Activated T-helper 17 cell treated with anti-CD3 and anti-CD28 coated beads, Interleukin-2, amount 50 U/mL, for 72 hours (primary cell): ENCODE measurements at regions not wholly inside any gene's neighbourhood (a gene's known extent, or its start where the extent isn't known, plus 50 kb on each side); places are given as distances from the start of the nearest gene placed in this dataset.
A peak's percentile ranks its signal among the peaks of the same experiment; 100 is the strongest.

Experiments
- ATAC-seq: fragments of 150-1000 bp; cut with Tn5 transposase; replicated peaks from 2 replicates; pipeline ENCODE4 v1.10.0; 2021; ENCODE audit warnings: mild to moderate bottlenecking, moderate library complexity
- H3K27ac Mint-ChIP-seq: one replicate; pipeline ENCODE4 v1.8.0; 2022; ENCODE audit warnings: mixed read lengths
- H3K27me3 Mint-ChIP-seq: one replicate; pipeline ENCODE4 v1.8.0; 2022; ENCODE audit warnings: mixed read lengths
- H3K36me3 Mint-ChIP-seq: one replicate; pipeline ENCODE4 v1.8.0; 2022; ENCODE audit warnings: low read depth, mild to moderate bottlenecking, mixed read lengths
- H3K4me1 Mint-ChIP-seq: one replicate; pipeline ENCODE4 v1.8.0; 2022; ENCODE audit warnings: mixed read lengths
- H3K4me3 Mint-ChIP-seq: one replicate; pipeline ENCODE4 v1.8.0; 2022; ENCODE audit warnings: mild to moderate bottlenecking, mixed read lengths
- H3K9me3 Mint-ChIP-seq: one replicate; pipeline ENCODE4 v1.8.0; 2022; ENCODE audit warnings: mixed read lengths

- H3K4me1 Mint-ChIP-seq: peaks cover 5% of the 10 kb centered on the region
- H3K4me3 Mint-ChIP-seq: no peak overlapping the region
- no peak for ATAC-seq
- no peaks in the 10 kb centered on the region for H3K36me3 Mint-ChIP-seq
- H3K27ac Mint-ChIP-seq: no peak overlapping the region
- no peaks in the 10 kb centered on the region for H3K9me3 Mint-ChIP-seq
- H3K27me3 Mint-ChIP-seq: no peaks in the 10 kb centered on the region
These were observed 177.6 kb downstream of the HHIPL2 start for GRCh38 chr1:222370081-222370912.

DNA sequence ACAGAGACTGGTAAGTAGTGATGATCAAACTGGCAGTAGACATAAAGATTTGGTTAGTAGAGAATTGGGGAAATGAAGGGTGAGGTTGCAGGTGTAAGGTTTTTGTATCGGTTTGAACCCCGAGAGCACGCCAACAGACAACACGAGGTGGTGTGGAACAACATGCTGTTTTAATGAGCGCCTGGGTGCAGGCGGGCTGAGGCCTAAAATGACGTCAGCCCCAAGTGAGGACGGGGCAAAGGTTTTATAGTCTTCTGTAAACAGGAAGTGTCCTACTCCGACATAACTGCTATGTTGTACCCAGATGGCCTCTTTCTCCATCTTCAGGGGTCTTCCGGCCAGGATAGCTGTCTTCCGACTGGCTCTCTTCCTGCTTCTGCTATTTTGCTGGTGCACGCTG is 178.8 kb downstream of the HHIPL2 start:
- H3K27ac Mint-ChIP-seq: no peak overlapping the region
- no peaks in the 10 kb centered on the region for H3K36me3 Mint-ChIP-seq
- no peak for ATAC-seq
- H3K4me1 Mint-ChIP-seq: peaks cover 5% of the 10 kb centered on the region
- no peak overlapping the region for H3K4me3 Mint-ChIP-seq
- H3K9me3 Mint-ChIP-seq: no peaks in the 10 kb centered on the region
- H3K27me3 Mint-ChIP-seq: no peaks in the 10 kb centered on the region

DNA sequence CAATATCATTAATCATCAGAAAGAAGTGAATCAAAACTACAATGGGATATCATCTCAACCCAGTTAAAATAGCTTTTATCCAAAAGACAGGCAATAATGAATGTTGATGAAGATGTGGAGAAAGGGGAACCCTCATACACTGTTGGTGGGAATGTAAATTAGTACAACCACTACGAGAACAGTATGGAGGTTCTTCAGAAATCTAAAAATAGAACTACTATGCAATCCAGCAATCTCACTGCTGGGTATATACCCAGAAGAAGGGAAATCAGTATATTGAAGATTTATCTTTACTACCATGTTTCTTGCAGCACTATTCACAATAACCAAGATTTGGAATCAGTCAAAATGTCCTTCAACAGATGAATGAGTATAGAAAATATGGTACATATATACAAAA is 189.8 kb downstream of the HHIPL2 start:
- Mint-ChIP-seq H3K4me1 (no peaks in the 10 kb centered on the region), H3K9me3 (no peaks in the 10 kb centered on the region), H3K27ac (no peak overlapping the region), H3K36me3 (no peaks in the 10 kb centered on the region), H3K27me3 (no peaks in the 10 kb centered on the region), H3K4me3 (no peak overlapping the region)
- no peak for ATAC-seq

DNA sequence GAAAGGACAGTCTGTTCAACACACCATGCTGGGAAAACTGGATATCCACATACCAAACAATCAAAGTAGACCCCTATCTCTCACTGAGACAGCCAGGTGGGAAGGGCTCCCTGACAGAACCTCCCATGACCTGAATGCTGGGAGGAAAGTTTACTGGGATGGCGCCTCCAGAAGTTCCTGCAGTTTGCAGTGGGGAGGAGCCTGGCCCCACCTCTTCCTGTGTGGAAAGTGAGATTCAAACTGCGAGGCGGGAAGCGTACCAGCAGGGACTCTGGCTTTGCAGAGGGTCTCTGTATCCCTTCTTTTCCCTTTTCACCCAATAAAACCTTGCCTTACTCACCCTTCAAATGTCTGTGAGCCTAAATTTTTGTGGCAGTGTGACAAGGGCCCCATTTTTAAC is 190.7 kb downstream of the HHIPL2 start:
- H3K27me3 Mint-ChIP-seq: no peaks in the 10 kb centered on the region
- H3K9me3 Mint-ChIP-seq: no peaks in the 10 kb centered on the region
- no peak overlapping the region for H3K27ac Mint-ChIP-seq
- ATAC-seq: no peak
- H3K4me3 Mint-ChIP-seq: no peak overlapping the region
- H3K4me1 Mint-ChIP-seq: no peaks in the 10 kb centered on the region
- H3K36me3 Mint-ChIP-seq: no peaks in the 10 kb centered on the region

GRCh38 chr1:222347627-222348026 is 200.3 kb downstream of the HHIPL2 start:
- Mint-ChIP-seq H3K4me3 (no peak overlapping the region), H3K27ac (no peak overlapping the region), H3K27me3 (peaks cover 9% of the 10 kb centered on the region), H3K4me1 (no peaks in the 10 kb centered on the region), H3K9me3 (peaks cover 4% of the 10 kb centered on the region), H3K36me3 (no peaks in the 10 kb centered on the region)
- ATAC-seq: no peak

DNA sequence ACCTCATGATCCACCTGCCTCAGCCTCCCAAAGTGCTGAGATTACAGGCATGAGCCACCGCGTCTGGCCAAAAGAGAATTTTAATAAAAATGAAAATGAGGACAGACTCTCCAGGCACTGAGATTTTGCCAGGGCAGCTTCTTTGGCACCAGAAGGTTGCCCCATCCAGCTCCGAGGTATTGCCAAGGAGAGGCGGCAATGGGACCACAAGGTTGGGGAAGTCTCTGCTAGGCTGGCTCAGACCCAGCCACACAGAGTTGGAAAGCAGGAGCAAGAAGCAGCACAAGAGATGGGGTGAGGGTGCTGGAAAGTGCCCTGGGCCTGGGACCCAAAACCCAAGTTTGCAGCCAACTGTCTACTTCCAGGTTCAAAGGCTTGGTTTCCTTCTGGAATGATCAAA is 200.9 kb downstream of the HHIPL2 start:
- Mint-ChIP-seq H3K27ac (no peak overlapping the region), H3K4me1 (no peaks in the 10 kb centered on the region), H3K9me3 (peaks cover 4% of the 10 kb centered on the region), H3K36me3 (no peaks in the 10 kb centered on the region), H3K27me3 (peaks cover 9% of the 10 kb centered on the region), H3K4me3 (no peak overlapping the region)
- no peak for ATAC-seq

- no peaks in the 10 kb centered on the region for H3K9me3 Mint-ChIP-seq
- no peak overlapping the region for H3K4me3 Mint-ChIP-seq
- no peaks in the 10 kb centered on the region for H3K27me3 Mint-ChIP-seq
- H3K4me1 Mint-ChIP-seq: no peaks in the 10 kb centered on the region
- H3K27ac Mint-ChIP-seq: no peak overlapping the region
- peak; percentile 63 for ATAC-seq
- no peaks in the 10 kb centered on the region for H3K36me3 Mint-ChIP-seq
These were observed 208.4 kb downstream of the HHIPL2 start for GRCh38 chr1:222339376-222339947.

- Mint-ChIP-seq H3K4me1 (no peaks in the 10 kb centered on the region), H3K36me3 (no peaks in the 10 kb centered on the region), H3K27ac (no peak overlapping the region), H3K4me3 (no peak overlapping the region), H3K27me3 (no peaks in the 10 kb centered on the region), H3K9me3 (no peaks in the 10 kb centered on the region)
- ATAC-seq: no peak
These were observed 212.3 kb downstream of the HHIPL2 start for GRCh38 chr1:222335586-222335985.

DNA sequence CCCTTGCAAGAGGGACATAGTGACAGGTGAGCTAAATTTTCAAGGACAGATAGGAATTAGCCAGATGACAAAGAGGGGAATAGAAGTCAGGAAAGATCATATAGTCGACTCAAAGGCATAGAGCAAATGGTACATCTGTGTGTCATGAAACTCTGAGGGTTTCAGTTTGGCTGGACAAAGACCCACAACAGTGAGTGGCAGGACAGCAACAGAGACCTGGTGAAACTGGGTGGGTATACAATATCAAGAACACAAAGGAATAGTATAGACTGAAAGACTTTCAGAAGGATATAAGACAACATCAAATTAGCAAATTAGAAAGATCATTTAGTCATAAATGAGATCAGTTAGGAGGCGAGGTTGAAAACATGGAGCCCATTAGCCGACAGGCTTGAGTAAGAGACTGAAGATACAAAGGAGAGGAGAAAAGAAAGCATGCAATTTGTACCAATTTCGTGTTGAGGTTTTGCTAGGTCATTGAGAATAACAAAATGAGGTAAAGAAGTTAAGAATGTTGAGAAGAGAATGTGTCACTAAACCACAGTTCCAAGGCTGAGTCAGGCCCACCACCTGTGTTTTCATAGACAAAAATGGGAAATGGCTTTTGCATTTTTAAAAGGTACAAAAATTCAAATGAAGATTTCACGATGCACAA is 213.8 kb downstream of the HHIPL2 start:
- peak; percentile 84 for ATAC-seq
- H3K36me3 Mint-ChIP-seq: no peaks in the 10 kb centered on the region
- H3K27ac Mint-ChIP-seq: no peak overlapping the region
- H3K4me1 Mint-ChIP-seq: no peaks in the 10 kb centered on the region
- H3K9me3 Mint-ChIP-seq: no peaks in the 10 kb centered on the region
- H3K4me3 Mint-ChIP-seq: no peak overlapping the region
- H3K27me3 Mint-ChIP-seq: no peaks in the 10 kb centered on the region

GRCh38 chr1:222331765-222332164 is 216.1 kb downstream of the HHIPL2 start:
- Mint-ChIP-seq H3K36me3 (no peaks in the 10 kb centered on the region), H3K4me1 (no peaks in the 10 kb centered on the region), H3K4me3 (no peak overlapping the region), H3K27me3 (no peaks in the 10 kb centered on the region), H3K27ac (no peak overlapping the region), H3K9me3 (no peaks in the 10 kb centered on the region)
- ATAC-seq: no peak

- no peaks in the 10 kb centered on the region for H3K27me3 Mint-ChIP-seq
- H3K27ac Mint-ChIP-seq: no peak overlapping the region
- H3K4me3 Mint-ChIP-seq: no peak overlapping the region
- no peaks in the 10 kb centered on the region for H3K36me3 Mint-ChIP-seq
- ATAC-seq: no peak
- H3K9me3 Mint-ChIP-seq: no peaks in the 10 kb centered on the region
- no peaks in the 10 kb centered on the region for H3K4me1 Mint-ChIP-seq
These were observed 216.6 kb downstream of the HHIPL2 start for GRCh38 chr1:222331340-222331739.

DNA sequence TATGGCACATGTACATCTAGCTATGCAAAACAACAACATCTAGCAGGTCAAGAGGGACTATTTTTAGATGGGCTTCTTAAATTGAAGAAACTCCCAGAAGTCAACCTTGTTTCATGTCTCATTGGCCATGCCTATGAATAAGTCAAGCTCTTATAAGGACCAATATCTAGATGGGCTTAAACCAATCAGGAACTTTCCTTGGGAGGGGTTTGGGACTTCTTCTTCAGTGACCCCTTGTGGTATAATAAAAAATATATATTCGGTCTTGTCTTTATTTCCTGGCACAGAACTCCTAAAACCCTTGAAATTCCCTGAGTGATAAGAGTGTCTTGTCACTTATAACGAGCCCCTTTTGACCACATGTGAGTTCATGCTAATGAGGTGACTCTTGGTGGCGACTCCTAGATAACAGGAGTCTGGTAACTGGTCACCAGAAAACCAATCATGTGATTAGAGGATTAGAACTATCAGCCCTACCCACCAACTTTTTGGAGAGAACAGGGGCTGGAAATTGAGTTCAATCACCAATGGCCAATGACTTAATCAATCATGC is 218.3 kb downstream of the HHIPL2 start:
- H3K27me3 Mint-ChIP-seq: no peaks in the 10 kb centered on the region
- H3K9me3 Mint-ChIP-seq: no peaks in the 10 kb centered on the region
- H3K4me1 Mint-ChIP-seq: peaks cover 4% of the 10 kb centered on the region
- H3K36me3 Mint-ChIP-seq: no peaks in the 10 kb centered on the region
- no peak overlapping the region for H3K4me3 Mint-ChIP-seq
- H3K27ac Mint-ChIP-seq: no peak overlapping the region
- ATAC-seq: no peak

DNA sequence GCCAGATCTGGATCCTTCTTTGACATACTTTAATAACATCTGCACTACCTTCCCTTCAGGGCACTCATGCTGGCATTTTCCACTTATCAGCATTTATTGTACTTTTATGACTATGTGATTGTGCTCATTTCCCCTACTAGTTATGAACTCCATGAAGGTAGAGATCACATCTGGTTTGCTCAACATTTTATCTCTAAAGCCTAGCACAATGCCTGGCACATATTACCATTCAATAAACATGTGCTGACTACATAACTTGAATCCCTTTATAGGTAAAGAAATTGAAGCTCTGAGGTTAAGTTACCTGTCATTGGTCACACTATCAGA is 221.2 kb downstream of the HHIPL2 start:
- ATAC-seq: no peak

DNA sequence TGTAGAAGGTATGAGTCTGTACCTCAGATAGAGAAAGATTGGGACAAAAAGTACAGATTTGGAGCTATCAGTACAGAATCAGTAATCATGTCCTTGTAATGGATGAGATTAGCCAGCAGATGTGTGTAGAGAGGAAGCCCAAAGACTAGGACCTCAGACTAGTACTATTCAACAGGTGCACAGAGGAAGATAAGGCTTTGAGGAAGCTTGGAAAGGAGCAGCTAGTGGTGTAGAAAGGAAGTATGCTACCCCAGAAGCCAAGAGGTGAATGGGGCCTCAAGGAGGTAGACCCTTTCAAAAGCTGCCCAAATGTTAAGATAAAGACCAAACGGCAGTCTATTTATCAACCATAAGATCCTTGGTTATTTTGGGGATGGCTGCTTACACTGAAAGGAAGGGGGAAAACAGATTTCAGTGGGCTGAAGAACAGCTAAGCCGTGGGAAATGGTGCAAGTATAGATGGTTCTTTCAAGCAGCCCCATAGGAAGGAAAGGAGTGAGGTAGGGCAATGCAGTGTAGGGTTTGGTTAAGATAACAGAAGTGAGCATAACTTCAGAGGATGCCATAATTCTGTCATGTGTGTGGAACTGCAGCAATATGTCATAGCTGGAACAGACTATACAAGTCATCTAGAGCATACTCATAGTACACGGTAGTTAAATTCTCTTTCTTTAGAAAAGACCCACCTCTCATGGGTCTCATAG is 221.7 kb downstream of the HHIPL2 start:
- Mint-ChIP-seq H3K27ac (no peak overlapping the region), H3K9me3 (no peaks in the 10 kb centered on the region)

More for the DNA sequence above, 221.2 kb downstream of the HHIPL2 start:
- H3K4me1 Mint-ChIP-seq: peaks cover 4% of the 10 kb centered on the region
- H3K36me3 Mint-ChIP-seq: no peaks in the 10 kb centered on the region
- H3K27me3 Mint-ChIP-seq: no peaks in the 10 kb centered on the region
- H3K4me3 Mint-ChIP-seq: no peak overlapping the region
- H3K27ac Mint-ChIP-seq: no peak overlapping the region
- H3K9me3 Mint-ChIP-seq: no peaks in the 10 kb centered on the region

More for the DNA sequence above, 221.7 kb downstream of the HHIPL2 start:
- Mint-ChIP-seq H3K4me3 (no peak overlapping the region), H3K36me3 (no peaks in the 10 kb centered on the region), H3K27me3 (no peaks in the 10 kb centered on the region), H3K4me1 (peaks cover 4% of the 10 kb centered on the region)
- peak; percentile 31 for ATAC-seq
